CD1c-positive myeloid dendritic cell (primary cell): ENCODE measurements at regions not wholly inside any gene's neighbourhood (a gene's known extent, or its start where the extent isn't known, plus 50 kb on each side); places are given as distances from the start of the nearest gene placed in this dataset.
"Not testable (repeated sequence)": the region's sequence is repeated elsewhere in the genome, so short reads cannot be mapped to it uniquely, and the experiment has no call there.

Experiments
- DNase-seq: peaks from one replicate; pipeline ENCODE4 v3.0.0-alpha.2; 2016; ENCODE audit errors: extremely low spot score

- no peak for DNase-seq
Observed at GRCh38 chr11:25159341-25159740, 662.5 kb downstream of the LUZP2 start.

- DNase-seq = no peak
Observed at GRCh38 chr11:25163421-25163820, 666.6 kb downstream of the LUZP2 start.

GRCh38 chr11:25180187-25180586, 683.3 kb downstream of the LUZP2 start:
- DNase-seq = no peak

DNA sequence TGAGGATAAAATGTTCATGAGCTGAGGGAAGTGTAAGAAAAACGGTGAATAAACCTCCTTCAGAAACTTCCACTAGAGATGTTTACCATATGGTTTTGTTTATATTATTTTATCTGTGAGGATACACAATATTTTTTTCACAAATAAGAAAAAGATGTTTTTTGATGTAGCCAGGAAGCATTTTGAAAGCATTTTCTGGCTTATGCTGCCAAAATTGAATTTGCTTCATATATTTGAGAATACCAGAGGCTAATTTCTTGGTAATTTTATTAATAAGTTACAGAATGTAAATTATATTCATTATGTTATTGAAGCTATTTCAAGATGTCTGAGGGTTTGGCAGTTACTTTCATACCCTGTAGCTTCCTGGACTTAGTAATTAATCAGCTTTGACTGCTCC, 686.6 kb downstream of the LUZP2 start:
- no peak for DNase-seq

GRCh38 chr11:25197515-25197914, 700.7 kb downstream of the LUZP2 start:
- DNase-seq = no peak

DNA sequence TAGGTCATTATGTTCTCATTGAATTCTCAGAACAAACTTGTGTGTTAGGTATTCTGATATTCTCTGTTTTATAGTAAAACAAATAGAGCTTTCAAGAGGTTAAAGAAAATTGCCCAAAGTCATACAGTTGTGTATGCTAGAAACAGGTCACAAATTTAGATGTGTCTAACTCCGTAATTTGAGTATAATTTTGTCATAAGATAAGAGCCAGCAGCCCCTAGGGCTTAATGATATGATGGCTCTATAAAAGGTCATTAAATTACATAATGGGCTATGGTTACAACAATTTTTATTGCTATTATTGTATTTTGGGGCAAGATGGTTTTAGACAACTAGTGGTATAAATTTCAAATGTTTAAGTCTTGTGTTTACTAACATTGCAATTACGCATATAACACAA, 701.9 kb downstream of the LUZP2 start:
- no peak for DNase-seq

- DNase-seq = no peak
Observed at GRCh38 chr11:25200925-25201324, 704.1 kb downstream of the LUZP2 start.

GRCh38 chr11:25206762-25207161, 709.9 kb downstream of the LUZP2 start:
- DNase-seq = no peak

- DNase-seq = no peak
Observed at GRCh38 chr11:25211635-25212254, 714.9 kb downstream of the LUZP2 start.

- DNase-seq = no peak
Observed at GRCh38 chr11:25214535-25215176, 717.8 kb downstream of the LUZP2 start.

GRCh38 chr11:25218036-25218435, 721.2 kb downstream of the LUZP2 start:
- DNase-seq = no peak

- DNase-seq = no peak
Observed at GRCh38 chr11:25225078-25225477, 728.2 kb downstream of the LUZP2 start.

GRCh38 chr11:25242928-25243327, 746.1 kb downstream of the LUZP2 start:
- no peak for DNase-seq

- DNase-seq = no peak
Observed at GRCh38 chr11:25244126-25244525, 747.3 kb downstream of the LUZP2 start.

GRCh38 chr11:25247336-25247735, 750.5 kb downstream of the LUZP2 start:
- DNase-seq = no peak

- no peak for DNase-seq
Observed at GRCh38 chr11:25252854-25253253, 756.0 kb downstream of the LUZP2 start.

GRCh38 chr11:25263861-25264260, 767.0 kb downstream of the LUZP2 start:
- DNase-seq = not testable (repeated sequence)

DNA sequence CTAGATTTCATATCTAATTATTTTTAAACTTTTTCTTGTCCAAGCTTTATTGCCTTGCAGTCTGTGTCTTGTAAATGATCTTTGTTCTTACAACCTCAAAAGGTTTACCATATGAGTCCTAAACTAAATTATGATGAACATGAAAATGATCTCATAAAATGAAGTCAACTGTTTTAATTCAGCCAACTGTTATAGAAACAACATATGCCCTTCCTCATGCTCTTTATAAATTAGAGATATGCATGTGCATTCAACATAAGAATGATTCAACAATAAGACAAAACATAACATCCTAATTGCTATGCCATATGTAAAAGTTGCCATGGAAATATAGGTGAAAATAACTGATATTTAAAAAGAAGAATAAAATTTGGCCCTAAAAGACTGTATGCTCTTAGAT, 774.4 kb downstream of the LUZP2 start:
- no peak for DNase-seq

- no peak for DNase-seq
Observed at GRCh38 chr11:25272214-25272613, 775.4 kb downstream of the LUZP2 start.

DNA sequence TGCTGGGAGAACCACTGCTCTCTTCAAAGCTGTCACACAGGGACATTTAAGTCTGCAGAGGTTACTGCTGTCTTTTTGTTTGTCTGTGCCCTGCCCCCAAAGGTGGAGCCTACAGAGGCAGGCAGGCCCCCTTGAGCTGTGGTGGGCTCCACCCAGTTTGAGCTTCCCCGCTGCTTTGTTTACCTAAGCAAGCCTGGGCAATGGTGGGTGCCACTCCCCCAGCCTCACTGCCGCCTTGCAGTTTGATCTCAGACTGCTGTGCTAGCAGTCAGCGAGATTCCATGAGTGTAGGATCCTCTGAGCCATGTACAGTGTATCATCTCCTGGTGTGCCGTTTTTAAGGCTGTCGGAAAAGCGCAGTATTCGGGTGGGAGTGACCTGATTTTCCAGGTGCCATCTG, 784.0 kb downstream of the LUZP2 start:
- DNase-seq = not testable (repeated sequence)

- DNase-seq = no peak
Observed at GRCh38 chr11:25293166-25293565, 796.3 kb downstream of the LUZP2 start.

DNA sequence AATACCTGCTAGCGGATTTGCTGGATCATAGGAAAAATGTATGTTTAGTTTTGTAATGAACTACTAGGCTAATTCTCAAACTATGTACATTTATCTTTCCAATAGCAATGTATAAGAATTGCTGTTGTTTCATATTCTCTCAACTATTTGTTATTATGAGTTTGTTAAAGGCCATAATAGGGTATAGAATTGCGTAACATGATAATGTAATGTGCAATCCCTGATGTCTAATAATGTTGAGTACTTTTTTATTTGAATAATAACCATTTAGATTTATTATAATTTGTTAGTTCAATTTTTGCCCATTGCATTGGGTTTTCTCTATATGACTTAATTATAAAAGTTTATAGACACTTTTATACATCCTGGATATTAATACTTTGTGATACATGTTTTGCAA, 801.6 kb downstream of the LUZP2 start:
- DNase-seq = no peak

- DNase-seq = no peak
Observed at GRCh38 chr11:25309818-25310217, 813.0 kb downstream of the LUZP2 start.

DNA sequence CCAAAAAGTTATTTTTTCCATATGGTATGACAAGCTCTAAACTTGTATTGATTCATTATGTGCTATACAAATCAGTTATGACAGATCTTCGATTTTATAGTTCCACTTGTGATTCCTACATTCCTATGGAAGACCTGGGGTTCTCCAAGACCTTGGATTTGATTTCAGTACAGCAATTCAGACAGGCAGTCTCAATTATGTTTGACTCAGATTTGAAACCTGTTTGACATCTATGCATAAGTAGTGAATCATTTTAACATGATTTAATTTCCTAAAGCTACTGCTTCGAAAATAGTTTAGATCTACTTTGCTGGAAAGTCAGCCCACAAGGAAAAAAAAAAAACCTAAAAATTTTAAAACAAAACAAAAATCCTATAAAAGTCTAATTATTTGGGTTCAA, 820.4 kb downstream of the LUZP2 start:
- no peak for DNase-seq
